ENCODE measurements at regions not wholly inside any gene's neighbourhood (a gene's known extent, or its start where the extent isn't known, plus 50 kb on each side); places are given as distances from the start of the nearest gene placed in this dataset.
"Not testable (repeated sequence)": the region's sequence is repeated elsewhere in the genome, so short reads cannot be mapped to it uniquely, and the experiment has no call there.

DNA sequence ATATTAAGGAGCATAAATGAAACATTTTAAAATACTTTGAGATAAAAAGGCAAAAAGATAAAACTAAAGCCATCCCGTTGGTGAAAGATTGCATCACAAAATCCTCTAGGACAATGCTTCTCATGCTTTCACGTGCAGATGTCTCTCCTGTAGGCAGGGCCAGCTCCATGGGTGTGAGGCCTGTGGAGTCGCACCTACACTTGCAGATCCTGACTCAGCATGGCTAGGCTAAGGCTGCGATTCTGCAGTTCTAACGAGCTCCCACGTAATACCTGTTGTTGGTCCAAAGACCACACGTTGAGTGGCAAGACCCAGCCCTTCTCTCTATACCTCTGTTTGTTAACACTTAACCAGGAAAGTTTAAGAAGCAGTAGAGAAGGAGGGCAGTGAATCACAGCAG, 62.1 kb upstream of the CAPRIN1 start:
- TF ChIP-seq, protein P1, sequence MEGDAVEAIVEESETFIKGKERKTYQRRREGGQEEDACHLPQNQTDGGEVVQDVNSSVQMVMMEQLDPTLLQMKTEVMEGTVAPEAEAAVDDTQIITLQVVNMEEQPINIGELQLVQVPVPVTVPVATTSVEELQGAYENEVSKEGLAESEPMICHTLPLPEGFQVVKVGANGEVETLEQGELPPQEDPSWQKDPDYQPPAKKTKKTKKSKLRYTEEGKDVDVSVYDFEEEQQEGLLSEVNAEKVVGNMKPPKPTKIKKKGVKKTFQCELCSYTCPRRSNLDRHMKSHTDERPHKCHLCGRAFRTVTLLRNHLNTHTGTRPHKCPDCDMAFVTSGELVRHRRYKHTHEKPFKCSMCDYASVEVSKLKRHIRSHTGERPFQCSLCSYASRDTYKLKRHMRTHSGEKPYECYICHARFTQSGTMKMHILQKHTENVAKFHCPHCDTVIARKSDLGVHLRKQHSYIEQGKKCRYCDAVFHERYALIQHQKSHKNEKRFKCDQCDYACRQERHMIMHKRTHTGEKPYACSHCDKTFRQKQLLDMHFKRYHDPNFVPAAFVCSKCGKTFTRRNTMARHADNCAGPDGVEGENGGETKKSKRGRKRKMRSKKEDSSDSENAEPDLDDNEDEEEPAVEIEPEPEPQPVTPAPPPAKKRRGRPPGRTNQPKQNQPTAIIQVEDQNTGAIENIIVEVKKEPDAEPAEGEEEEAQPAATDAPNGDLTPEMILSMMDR (IDR thresholded peaks at IDR 0.05; ENCODE audit: low read depth, low read length, missing control alignments), result no peak
- H3K4me3 ChIP-seq (ENCODE audit: low read depth, low read length), result no peak overlapping the region
- no peak for DNase-seq (ENCODE audit: low read depth)

DNA sequence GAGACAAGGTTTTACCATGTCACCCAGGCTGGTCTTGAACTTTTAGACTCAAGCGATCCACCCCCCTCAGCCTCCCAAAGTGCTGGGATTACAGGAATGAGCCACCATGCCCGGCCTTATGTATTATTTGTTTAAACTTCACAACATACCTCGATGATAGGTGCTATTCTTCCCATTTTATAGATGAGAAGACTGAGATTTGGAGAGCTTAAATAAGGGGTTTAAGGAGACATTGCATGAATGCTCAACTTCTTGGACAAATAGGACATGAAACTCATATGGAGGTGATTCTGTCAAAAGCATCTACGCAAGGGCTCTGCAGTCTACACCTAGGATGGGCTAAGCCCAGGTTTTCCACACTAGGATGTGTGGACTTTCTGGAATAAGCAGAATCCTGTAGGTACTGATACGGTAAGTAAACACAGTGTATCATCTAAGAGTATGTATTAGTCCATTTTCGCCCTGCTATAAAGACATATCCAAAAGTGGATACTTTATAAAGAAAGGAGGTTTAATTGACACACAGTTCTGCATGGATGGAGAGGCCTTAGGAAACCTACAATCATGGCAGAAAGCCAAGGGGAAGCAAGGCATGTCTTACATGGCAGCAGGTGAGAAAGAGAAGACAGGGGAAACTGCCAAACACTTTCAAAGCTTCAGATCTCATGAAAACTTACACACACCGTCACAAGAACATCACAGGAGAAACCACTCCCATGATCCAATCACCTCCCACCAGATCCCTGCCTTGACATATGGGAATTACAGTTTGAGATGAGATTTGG, 62.8 kb upstream of the CAPRIN1 start:
- no peak for DNase-seq (ENCODE audit: low read depth)
- no peak overlapping the region for H3K4me3 ChIP-seq (ENCODE audit: low read depth, low read length)
- TF ChIP-seq, protein P1 (IDR thresholded peaks at IDR 0.05; ENCODE audit: low read depth, low read length, missing control alignments), result no peak

DNA sequence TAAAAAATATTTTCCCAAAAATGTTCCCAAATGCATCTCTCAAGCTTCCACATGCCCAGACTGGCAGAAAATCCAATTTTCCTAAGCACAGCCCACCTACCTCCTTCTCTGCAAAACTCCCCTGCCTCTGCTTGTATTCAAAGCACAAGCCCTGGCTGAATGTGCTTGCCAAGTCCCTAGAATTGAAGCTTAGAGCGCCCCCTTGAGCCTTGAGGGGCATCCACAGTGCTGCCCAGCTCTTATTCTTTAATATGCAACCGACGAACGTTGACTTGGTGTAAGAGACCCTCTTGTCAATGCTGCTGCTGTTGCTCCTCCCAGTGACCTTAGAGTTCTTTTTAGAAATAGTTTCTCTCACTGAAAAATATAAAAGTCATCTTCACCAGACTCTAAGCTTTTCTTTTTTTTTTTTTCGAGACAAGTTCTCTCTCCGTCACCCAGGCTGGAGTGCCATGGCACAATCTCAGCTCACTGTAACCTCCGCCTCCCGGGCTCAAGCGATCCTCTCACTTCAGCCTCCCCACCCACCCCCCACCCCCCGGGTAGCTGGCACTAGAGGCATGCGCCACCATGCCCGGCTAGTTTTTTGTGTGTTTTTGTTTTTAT, 63.5 kb upstream of the CAPRIN1 start:
- no peak overlapping the region for H3K4me3 ChIP-seq (ENCODE audit: low read depth, low read length)
- TF ChIP-seq, protein P1 (IDR thresholded peaks at IDR 0.05; ENCODE audit: low read depth, low read length, missing control alignments), result peak; percentile 89
- DNase-seq (ENCODE audit: low read depth), result peak; percentile 47

DNA sequence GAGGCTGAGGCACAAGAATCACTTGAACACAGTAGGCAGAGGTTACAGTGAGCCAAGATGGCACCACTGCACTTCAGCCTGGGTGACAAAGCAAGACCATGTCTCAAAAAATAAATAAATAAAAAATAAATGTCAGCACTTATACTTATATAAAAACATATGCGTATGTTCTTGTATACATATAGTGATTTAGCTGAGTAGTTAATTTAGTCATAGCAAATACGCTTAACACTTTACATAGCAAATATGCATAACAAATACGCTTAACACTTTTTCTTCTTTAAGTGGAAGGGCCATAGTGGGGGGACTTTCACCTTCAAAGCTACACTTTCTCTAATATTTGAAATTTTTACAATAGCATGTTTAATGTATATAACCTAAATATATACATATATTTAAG, 64.0 kb upstream of the CAPRIN1 start:
- no peak for DNase-seq (ENCODE audit: low read depth)
- TF ChIP-seq, protein P1 (IDR thresholded peaks at IDR 0.05; ENCODE audit: low read depth, low read length, missing control alignments), result no peak
- H3K4me3 ChIP-seq (ENCODE audit: low read depth, low read length), result no peak overlapping the region

DNA sequence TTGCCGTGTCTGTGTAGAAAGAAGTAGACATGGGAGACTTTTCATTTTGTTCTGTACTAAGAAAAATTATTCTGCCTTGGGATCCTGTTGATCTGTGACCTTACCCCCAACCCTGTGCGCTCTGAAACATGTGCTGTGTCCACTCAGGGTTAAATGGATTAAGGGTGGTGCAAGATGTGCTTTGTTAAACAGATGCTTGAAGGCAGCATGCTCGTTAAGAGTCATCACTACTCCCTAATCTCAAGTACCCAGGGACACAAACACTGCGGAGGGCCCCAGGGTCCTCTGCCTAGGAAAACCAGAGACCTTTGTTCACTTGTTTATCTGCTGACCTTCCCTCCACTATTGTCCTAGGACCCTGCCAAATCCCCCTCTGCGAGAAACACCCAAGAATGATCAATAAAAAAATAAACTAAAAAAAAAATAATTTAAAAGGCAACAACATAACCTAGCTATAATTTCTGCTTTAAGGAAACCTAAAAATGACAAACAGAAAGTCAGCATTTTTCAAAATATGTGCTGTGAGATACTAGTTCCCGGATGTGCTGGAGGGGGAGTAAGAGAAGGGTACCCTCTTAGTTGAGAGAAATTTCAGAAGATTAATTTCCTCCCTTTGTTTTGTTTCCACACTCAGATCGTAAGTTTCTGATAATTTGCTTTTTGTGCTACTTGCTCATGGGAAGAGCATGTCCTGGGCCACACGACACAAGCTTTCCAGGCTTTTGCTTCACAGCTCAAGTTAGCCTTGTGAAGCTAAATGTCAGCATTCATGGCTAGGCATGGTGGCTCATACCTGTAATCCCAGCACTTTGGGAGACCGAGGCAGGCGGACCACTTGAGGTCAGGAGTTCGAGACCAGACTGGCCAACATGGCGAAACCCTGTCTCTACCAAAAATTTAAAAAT, 64.7 kb upstream of the CAPRIN1 start:
- not testable (repeated sequence) for DNase-seq (ENCODE audit: low read depth); H3K4me3 ChIP-seq (ENCODE audit: low read depth, low read length)

DNA sequence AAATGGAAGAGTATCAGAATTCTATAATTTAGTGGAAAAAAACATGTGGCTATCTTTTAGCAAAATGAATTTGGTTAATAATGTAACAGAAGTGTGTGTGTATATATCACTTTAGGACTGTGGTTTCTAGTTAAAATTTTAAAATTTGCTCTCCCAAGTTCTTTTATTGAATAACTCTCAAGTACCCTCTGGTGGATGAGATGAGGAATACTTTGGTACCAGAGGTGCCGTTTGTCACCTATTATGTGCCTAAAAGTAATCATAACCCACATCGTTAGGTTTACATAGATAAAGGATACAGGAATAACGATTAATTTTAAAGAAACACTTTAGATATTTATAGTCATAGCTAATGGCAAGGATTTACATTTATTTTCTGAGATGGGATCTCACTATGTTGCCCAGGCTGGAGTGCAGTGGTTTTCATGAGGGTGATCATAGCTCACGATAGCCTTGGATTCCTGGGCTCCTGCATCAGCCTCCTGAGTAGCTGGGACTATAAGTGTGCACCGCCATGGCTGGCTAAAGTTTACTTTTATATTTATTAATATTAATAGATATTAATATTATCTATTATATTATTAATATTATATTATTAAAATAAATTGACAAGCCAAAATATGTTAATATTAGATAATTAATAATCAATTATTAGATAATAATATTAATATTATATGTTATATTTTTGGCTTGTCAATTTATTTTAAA, 66.7 kb upstream of the CAPRIN1 start:
- TF ChIP-seq, protein P1 (IDR thresholded peaks at IDR 0.05; ENCODE audit: low read depth, low read length, missing control alignments), result peak; percentile 19
- no peak for DNase-seq (ENCODE audit: low read depth)
- H3K4me3 ChIP-seq (ENCODE audit: low read depth, low read length), result no peak overlapping the region
